IPS-NIHi11 (cell line): ENCODE measurements at regions not wholly inside any gene's neighbourhood (a gene's known extent, or its start where the extent isn't known, plus 50 kb on each side); places are given as distances from the start of the nearest gene placed in this dataset.

Source experiments
- DNase-seq: peaks from one replicate; pipeline ENCODE4 v3.0.0; 2012; ENCODE audit warnings: mixed read lengths, low spot score

GRCh38 chr21:16755061-16755460 is 757.8 kb upstream of the CXADR start:
- DNase-seq = no peak

- DNase-seq = no peak
Observed at GRCh38 chr21:16767201-16767600, 745.6 kb upstream of the CXADR start.

GRCh38 chr21:16768096-16768495 is 744.7 kb upstream of the CXADR start:
- DNase-seq = no peak

- DNase-seq = no peak
Observed at GRCh38 chr21:16770266-16770665, 742.6 kb upstream of the CXADR start.

GRCh38 chr21:16773206-16773605 is 739.6 kb upstream of the CXADR start:
- DNase-seq = no peak

GRCh38 chr21:16775076-16775475 is 737.8 kb upstream of the CXADR start:
- no peak for DNase-seq

GRCh38 chr21:16777041-16777720 is 735.7 kb upstream of the CXADR start:
- no peak for DNase-seq

- DNase-seq = no peak
Observed at GRCh38 chr21:16788584-16788983, 724.3 kb upstream of the CXADR start.

- DNase-seq = no peak
Observed at GRCh38 chr21:16789636-16790035, 723.2 kb upstream of the CXADR start.

GRCh38 chr21:16792101-16792500 is 720.7 kb upstream of the CXADR start:
- DNase-seq = no peak

GRCh38 chr21:16794950-16795349 is 717.9 kb upstream of the CXADR start:
- no peak for DNase-seq

- no peak for DNase-seq
Observed at GRCh38 chr21:16796776-16797175, 716.1 kb upstream of the CXADR start.

GRCh38 chr21:16797540-16797939 is 715.3 kb upstream of the CXADR start:
- DNase-seq = no peak

GRCh38 chr21:16797966-16798365 is 714.9 kb upstream of the CXADR start:
- DNase-seq = no peak

- no peak for DNase-seq
Observed at GRCh38 chr21:16800536-16801275, 712.1 kb upstream of the CXADR start.

GRCh38 chr21:16811011-16811410 is 701.8 kb upstream of the CXADR start:
- no peak for DNase-seq

GRCh38 chr21:16811970-16812369 is 700.9 kb upstream of the CXADR start:
- no peak for DNase-seq

- no peak for DNase-seq
Observed at GRCh38 chr21:16815243-16815642, 697.6 kb upstream of the CXADR start.

GRCh38 chr21:16821588-16821987 is 691.3 kb upstream of the CXADR start:
- DNase-seq = no peak

GRCh38 chr21:16829532-16829931 is 683.3 kb upstream of the CXADR start:
- no peak for DNase-seq

- no peak for DNase-seq
Observed at GRCh38 chr21:16832791-16833190, 680.1 kb upstream of the CXADR start.

GRCh38 chr21:16834791-16835190 is 678.1 kb upstream of the CXADR start:
- no peak for DNase-seq

- no peak for DNase-seq
Observed at GRCh38 chr21:16837321-16837720, 675.5 kb upstream of the CXADR start.

GRCh38 chr21:16837721-16838120 is 675.1 kb upstream of the CXADR start:
- DNase-seq = no peak
